ENCODE measurements at regions not wholly inside any gene's neighbourhood (a gene's known extent, or its start where the extent isn't known, plus 50 kb on each side); places are given as distances from the start of the nearest gene placed in this dataset.

DNA sequence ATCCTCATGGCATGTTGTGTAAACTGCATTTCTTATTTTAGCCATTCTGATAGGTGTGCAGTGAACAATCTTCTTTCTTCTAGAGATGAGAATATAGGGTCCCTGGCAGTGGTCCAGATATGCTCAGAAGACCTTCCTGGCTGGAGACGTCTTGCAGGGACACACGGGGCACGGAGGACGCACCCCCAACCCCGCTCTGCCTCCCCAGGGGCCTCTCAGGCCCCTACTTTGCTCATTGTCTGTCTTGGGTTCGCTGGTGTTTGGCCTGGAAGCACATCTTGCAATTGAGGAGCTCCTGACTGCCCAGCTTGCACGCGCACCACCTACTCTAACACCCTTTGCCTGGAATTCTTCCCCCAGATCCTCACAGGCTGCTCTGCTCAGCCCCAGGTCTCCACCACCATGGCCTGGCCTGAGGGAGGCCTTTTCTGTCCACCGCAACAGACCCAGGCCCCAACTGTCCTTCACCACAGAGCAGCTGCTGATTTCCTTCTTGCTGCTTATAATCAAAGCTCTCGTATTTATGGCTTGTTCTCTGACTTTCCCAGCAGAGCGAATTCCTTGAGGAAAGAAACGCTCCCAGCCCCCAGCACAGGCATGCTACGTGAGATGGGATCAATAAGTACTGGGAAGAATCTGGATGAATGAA is 295.9 kb upstream of the HDAC4 start:
- ATAC-seq = no peak
- TF ChIP-seq TOX (CRISPR knock-in tag; IDR thresholded peaks at IDR 0.05; ENCODE audit: borderline replicate concordance) (no peak), ARNTL (CRISPR knock-in tag; IDR thresholded peaks at IDR 0.05; ENCODE audit: borderline replicate concordance, low read depth) (no peak), CREB5 (CRISPR knock-in tag; IDR thresholded peaks at IDR 0.05; ENCODE audit: low read depth) (no peak), ZC3H10 (CRISPR knock-in tag; IDR thresholded peaks at IDR 0.05) (no peak), ZNF70 (CRISPR knock-in tag; IDR thresholded peaks at IDR 0.05) (no peak), ZNF8 (CRISPR knock-in tag; IDR thresholded peaks at IDR 0.05) (no peak), ISL1 (CRISPR knock-in tag; IDR thresholded peaks at IDR 0.05) (no peak), ZFP3 (CRISPR knock-in tag; IDR thresholded peaks at IDR 0.05) (no peak), GLIS3 (CRISPR knock-in tag; IDR thresholded peaks at IDR 0.05) (no peak), ZNF565 (CRISPR knock-in tag; conservative IDR thresholded peaks at IDR 0.05; ENCODE audit: low read depth) (no peak), PATZ1 (CRISPR knock-in tag; IDR thresholded peaks at IDR 0.05; ENCODE audit: borderline replicate concordance) (no peak), TCF4 (CRISPR knock-in tag; IDR thresholded peaks at IDR 0.05; ENCODE audit: borderline replicate concordance) (no peak), ESRRG (CRISPR knock-in tag; IDR thresholded peaks at IDR 0.05) (no peak), SNAI2 (CRISPR knock-in tag; IDR thresholded peaks at IDR 0.05) (no peak), PPARA (CRISPR knock-in tag; IDR thresholded peaks at IDR 0.05; ENCODE audit: borderline replicate concordance) (no peak)
- TF ChIP-seq, protein P1, sequence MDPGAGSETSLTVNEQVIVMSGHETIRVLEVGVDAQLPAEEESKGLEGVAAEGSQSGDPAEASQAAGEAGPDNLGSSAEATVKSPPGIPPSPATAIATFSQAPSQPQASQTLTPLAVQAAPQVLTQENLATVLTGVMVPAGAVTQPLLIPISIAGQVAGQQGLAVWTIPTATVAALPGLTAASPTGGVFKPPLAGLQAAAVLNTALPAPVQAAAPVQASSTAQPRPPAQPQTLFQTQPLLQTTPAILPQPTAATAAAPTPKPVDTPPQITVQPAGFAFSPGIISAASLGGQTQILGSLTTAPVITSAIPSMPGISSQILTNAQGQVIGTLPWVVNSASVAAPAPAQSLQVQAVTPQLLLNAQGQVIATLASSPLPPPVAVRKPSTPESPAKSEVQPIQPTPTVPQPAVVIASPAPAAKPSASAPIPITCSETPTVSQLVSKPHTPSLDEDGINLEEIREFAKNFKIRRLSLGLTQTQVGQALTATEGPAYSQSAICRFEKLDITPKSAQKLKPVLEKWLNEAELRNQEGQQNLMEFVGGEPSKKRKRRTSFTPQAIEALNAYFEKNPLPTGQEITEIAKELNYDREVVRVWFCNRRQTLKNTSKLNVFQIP (CRISPR knock-in tag; IDR thresholded peaks at IDR 0.05; ENCODE audit: borderline replicate concordance, low read depth) = no peak
- TF ChIP-seq, protein P2, sequence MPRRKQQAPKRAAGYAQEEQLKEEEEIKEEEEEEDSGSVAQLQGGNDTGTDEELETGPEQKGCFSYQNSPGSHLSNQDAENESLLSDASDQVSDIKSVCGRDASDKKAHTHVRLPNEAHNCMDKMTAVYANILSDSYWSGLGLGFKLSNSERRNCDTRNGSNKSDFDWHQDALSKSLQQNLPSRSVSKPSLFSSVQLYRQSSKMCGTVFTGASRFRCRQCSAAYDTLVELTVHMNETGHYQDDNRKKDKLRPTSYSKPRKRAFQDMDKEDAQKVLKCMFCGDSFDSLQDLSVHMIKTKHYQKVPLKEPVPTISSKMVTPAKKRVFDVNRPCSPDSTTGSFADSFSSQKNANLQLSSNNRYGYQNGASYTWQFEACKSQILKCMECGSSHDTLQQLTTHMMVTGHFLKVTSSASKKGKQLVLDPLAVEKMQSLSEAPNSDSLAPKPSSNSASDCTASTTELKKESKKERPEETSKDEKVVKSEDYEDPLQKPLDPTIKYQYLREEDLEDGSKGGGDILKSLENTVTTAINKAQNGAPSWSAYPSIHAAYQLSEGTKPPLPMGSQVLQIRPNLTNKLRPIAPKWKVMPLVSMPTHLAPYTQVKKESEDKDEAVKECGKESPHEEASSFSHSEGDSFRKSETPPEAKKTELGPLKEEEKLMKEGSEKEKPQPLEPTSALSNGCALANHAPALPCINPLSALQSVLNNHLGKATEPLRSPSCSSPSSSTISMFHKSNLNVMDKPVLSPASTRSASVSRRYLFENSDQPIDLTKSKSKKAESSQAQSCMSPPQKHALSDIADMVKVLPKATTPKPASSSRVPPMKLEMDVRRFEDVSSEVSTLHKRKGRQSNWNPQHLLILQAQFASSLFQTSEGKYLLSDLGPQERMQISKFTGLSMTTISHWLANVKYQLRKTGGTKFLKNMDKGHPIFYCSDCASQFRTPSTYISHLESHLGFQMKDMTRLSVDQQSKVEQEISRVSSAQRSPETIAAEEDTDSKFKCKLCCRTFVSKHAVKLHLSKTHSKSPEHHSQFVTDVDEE (CRISPR knock-in tag; IDR thresholded peaks at IDR 0.05) = no peak

- no peak for ATAC-seq
- TF ChIP-seq ARNTL (CRISPR knock-in tag; IDR thresholded peaks at IDR 0.05; ENCODE audit: borderline replicate concordance, low read depth) (no peak), PATZ1 (CRISPR knock-in tag; IDR thresholded peaks at IDR 0.05; ENCODE audit: borderline replicate concordance) (no peak), TCF4 (CRISPR knock-in tag; IDR thresholded peaks at IDR 0.05; ENCODE audit: borderline replicate concordance) (no peak), CREB5 (CRISPR knock-in tag; IDR thresholded peaks at IDR 0.05; ENCODE audit: low read depth) (no peak), RARB (CRISPR knock-in tag; IDR thresholded peaks at IDR 0.05) (no peak), ISL1 (CRISPR knock-in tag; IDR thresholded peaks at IDR 0.05) (no peak), ZNF8 (CRISPR knock-in tag; IDR thresholded peaks at IDR 0.05) (no peak), CSDC2 (CRISPR knock-in tag; IDR thresholded peaks at IDR 0.05) (no peak), ZC3H10 (CRISPR knock-in tag; IDR thresholded peaks at IDR 0.05) (no peak), ESRRG (CRISPR knock-in tag; IDR thresholded peaks at IDR 0.05) (no peak), ZFP3 (CRISPR knock-in tag; IDR thresholded peaks at IDR 0.05) (no peak)
- TF ChIP-seq, protein P3, sequence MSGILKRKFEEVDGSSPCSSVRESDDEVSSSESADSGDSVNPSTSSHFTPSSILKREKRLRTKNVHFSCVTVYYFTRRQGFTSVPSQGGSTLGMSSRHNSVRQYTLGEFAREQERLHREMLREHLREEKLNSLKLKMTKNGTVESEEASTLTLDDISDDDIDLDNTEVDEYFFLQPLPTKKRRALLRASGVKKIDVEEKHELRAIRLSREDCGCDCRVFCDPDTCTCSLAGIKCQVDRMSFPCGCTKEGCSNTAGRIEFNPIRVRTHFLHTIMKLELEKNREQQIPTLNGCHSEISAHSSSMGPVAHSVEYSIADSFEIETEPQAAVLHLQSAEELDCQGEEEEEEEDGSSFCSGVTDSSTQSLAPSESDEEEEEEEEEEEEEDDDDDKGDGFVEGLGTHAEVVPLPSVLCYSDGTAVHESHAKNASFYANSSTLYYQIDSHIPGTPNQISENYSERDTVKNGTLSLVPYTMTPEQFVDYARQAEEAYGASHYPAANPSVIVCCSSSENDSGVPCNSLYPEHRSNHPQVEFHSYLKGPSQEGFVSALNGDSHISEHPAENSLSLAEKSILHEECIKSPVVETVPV (CRISPR knock-in tag; IDR thresholded peaks at IDR 0.05) = no peak
- TF ChIP-seq, protein P2 (CRISPR knock-in tag; IDR thresholded peaks at IDR 0.05) = no peak
- TF ChIP-seq, protein P1 (CRISPR knock-in tag; IDR thresholded peaks at IDR 0.05; ENCODE audit: borderline replicate concordance, low read depth) = no peak
These were observed 295.0 kb upstream of the HDAC4 start for GRCh38 chr2:239695728-239696240.
